ENCODE measurements at regions not wholly inside any gene's neighbourhood (a gene's known extent, or its start where the extent isn't known, plus 50 kb on each side); places are given as distances from the start of the nearest gene placed in this dataset.
"Not testable (repeated sequence)": the region's sequence is repeated elsewhere in the genome, so short reads cannot be mapped to it uniquely, and the experiment has no call there.

- DNase-seq (ENCODE audit: low read depth), result no peak
- H3K4me3 ChIP-seq (ENCODE audit: low read depth, low read length), result no peak overlapping the region
- TF ChIP-seq CTCF (IDR thresholded peaks at IDR 0.05; ENCODE audit: insufficient read depth, low read depth, low read length), result no peak
Measured at GRCh38 chr10:64118736-64119135, 597.5 kb downstream of the REEP3 start.

GRCh38 chr10:64120301-64120980 is 599.2 kb downstream of the REEP3 start:
- H3K4me3 ChIP-seq (ENCODE audit: low read depth, low read length); DNase-seq (ENCODE audit: low read depth): not testable (repeated sequence)

- no peak for TF ChIP-seq CTCF (IDR thresholded peaks at IDR 0.05; ENCODE audit: insufficient read depth, low read depth, low read length)
- H3K4me3 ChIP-seq (ENCODE audit: low read depth, low read length), result no peak overlapping the region
- DNase-seq (ENCODE audit: low read depth), result no peak
Measured at GRCh38 chr10:64130152-64130551, 609.0 kb downstream of the REEP3 start.

- no peak overlapping the region for H3K4me3 ChIP-seq (ENCODE audit: low read depth, low read length)
- DNase-seq (ENCODE audit: low read depth), result no peak
- no peak for TF ChIP-seq CTCF (IDR thresholded peaks at IDR 0.05; ENCODE audit: insufficient read depth, low read depth, low read length)
Measured at GRCh38 chr10:64134676-64135075, 613.5 kb downstream of the REEP3 start.

- no peak overlapping the region for H3K4me3 ChIP-seq (ENCODE audit: low read depth, low read length)
- TF ChIP-seq CTCF (IDR thresholded peaks at IDR 0.05; ENCODE audit: insufficient read depth, low read depth, low read length), result no peak
- no peak for DNase-seq (ENCODE audit: low read depth)
Measured at GRCh38 chr10:64142395-64142794, 621.2 kb downstream of the REEP3 start.

- TF ChIP-seq CTCF (IDR thresholded peaks at IDR 0.05; ENCODE audit: insufficient read depth, low read depth, low read length), result no peak
- no peak for DNase-seq (ENCODE audit: low read depth)
- no peak overlapping the region for H3K4me3 ChIP-seq (ENCODE audit: low read depth, low read length)
Measured at GRCh38 chr10:64148607-64149006, 627.4 kb downstream of the REEP3 start.

GRCh38 chr10:64156166-64156565 is 635.0 kb downstream of the REEP3 start:
- H3K4me3 ChIP-seq (ENCODE audit: low read depth, low read length), result no peak overlapping the region
- no peak for TF ChIP-seq CTCF (IDR thresholded peaks at IDR 0.05; ENCODE audit: insufficient read depth, low read depth, low read length)
- DNase-seq (ENCODE audit: low read depth), result no peak
